ENCODE measurements at regions not wholly inside any gene's neighbourhood (a gene's known extent, or its start where the extent isn't known, plus 50 kb on each side); places are given as distances from the start of the nearest gene placed in this dataset.

DNA sequence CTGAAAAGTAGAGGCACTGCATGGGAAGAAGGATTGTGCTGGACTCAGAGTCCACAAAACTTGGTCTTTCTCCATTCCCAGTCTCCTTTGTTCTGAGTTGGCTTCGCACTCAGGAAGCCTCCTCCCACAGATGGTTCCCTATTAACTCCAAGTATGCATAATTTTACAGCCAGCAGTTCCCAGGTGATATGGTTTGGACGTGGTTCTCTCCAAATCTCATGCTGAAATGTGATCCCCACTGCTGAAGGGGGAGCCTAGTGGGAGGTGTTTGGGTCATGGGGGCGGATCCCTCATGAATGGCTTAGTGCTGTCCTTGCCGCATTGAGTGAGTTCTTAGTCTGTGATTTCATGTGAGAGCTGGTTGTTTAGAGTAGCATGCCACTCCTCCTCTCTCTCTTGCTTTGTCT, 86.6 kb downstream of the FEM1C start:
- DNase-seq (ENCODE audit: extremely low spot score): no peak
- H3K4me1 ChIP-seq: peaks cover 10 to 30% (median 12%) of the 10 kb centered on the region in 4 donors
- TF ChIP-seq POLR2AphosphoS5 (IDR thresholded peaks at IDR 0.05): no peak
- TF ChIP-seq, protein P1, sequence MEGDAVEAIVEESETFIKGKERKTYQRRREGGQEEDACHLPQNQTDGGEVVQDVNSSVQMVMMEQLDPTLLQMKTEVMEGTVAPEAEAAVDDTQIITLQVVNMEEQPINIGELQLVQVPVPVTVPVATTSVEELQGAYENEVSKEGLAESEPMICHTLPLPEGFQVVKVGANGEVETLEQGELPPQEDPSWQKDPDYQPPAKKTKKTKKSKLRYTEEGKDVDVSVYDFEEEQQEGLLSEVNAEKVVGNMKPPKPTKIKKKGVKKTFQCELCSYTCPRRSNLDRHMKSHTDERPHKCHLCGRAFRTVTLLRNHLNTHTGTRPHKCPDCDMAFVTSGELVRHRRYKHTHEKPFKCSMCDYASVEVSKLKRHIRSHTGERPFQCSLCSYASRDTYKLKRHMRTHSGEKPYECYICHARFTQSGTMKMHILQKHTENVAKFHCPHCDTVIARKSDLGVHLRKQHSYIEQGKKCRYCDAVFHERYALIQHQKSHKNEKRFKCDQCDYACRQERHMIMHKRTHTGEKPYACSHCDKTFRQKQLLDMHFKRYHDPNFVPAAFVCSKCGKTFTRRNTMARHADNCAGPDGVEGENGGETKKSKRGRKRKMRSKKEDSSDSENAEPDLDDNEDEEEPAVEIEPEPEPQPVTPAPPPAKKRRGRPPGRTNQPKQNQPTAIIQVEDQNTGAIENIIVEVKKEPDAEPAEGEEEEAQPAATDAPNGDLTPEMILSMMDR (IDR thresholded peaks at IDR 0.05): no peak
- no peak for TF ChIP-seq EP300 (IDR thresholded peaks at IDR 0.05)
- TF ChIP-seq POLR2A (IDR thresholded peaks at IDR 0.05; ENCODE audit: low read depth): no peak
- 70% methylated on average over 4 of the region's 4 CpGs for WGBS
- no peaks in the 10 kb centered on the region for H3K9me3 ChIP-seq
- H3K27me3 ChIP-seq: no peaks in the 10 kb centered on the region
- H3K4me3 ChIP-seq: no peak overlapping the region
- H3K36me3 ChIP-seq: no peaks in the 10 kb centered on the region
- no peak overlapping the region for H3K27ac ChIP-seq (replicated peaks in 1 of 4)
- intact Hi-C loops (cut with DNase I): no loop called here

DNA sequence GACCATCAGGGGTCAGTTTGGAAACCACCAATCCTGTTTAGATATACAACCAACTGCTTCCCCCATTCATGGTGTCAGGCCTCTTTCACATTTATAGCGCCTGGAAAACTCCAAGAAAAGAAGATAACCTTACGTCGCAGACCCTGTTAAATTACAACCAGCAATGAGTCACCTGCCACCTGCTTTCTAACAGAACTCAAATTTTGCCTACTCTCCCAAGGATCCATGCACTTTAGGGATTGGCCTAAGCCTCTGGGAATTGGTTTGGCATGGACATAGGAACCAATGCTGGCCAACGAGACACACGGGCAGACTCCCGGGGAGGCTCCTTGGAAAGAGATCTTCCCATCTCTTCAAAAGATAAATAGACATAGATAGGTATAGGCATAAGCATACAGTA, 87.0 kb downstream of the FEM1C start:
- WGBS: 77% methylated on average over 6 of the region's 6 CpGs
- TF ChIP-seq, protein P1 (IDR thresholded peaks at IDR 0.05): no peak
- intact Hi-C loops (cut with DNase I): no loop called here
- Histone ChIP-seq H3K4me3 (no peak overlapping the region), H3K27me3 (no peaks in the 10 kb centered on the region), H3K4me1 (peaks cover 10 to 30% (median 14%) of the 10 kb centered on the region in 4 donors), H3K36me3 (no peaks in the 10 kb centered on the region), H3K27ac (replicated peaks in 1 of 4) (no peak overlapping the region), H3K9me3 (no peaks in the 10 kb centered on the region)
- no peak for DNase-seq (ENCODE audit: extremely low spot score)

DNA sequence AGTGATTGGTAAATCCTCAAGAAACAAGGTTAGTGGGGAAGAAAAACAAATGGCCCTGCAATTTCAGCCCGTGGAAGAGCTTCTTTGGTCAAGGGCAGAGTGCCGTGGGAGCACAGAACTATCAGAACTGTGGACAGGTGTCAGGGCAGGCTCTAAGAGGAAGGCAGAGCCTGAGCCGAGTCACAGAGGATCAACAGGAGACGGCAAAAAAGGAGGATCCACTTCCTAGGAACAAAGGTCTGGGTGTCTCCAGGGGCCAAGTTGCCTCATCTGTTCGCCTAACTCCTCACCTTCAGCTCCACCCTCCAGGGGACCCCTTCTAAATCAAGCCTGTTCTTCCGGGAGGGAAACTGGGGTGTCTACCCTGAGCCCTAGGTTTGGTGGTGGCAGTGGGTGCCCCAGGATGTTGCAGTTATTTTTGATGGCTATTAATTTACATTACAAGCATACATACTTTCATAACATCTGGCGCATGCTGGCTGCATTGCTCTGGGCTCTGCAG, 88.0 kb downstream of the FEM1C start:
- TF ChIP-seq, protein P1 (IDR thresholded peaks at IDR 0.05): no peak
- TF ChIP-seq POLR2AphosphoS5 (IDR thresholded peaks at IDR 0.05) (no peak), POLR2A (IDR thresholded peaks at IDR 0.05; ENCODE audit: low read depth) (no peak), EP300 (IDR thresholded peaks at IDR 0.05) (no peak)
- intact Hi-C loops (cut with DNase I): no loop called here
- 87% methylated on average over 7 of the region's 7 CpGs for WGBS

GRCh38 chr5:115456056-115456455, 88.5 kb downstream of the FEM1C start:
- no peak overlapping the region for H3K27ac ChIP-seq (replicated peaks in 1 of 4)
- no peaks in the 10 kb centered on the region for H3K36me3 ChIP-seq
- DNase-seq (ENCODE audit: extremely low spot score): no peak
- H3K4me3 ChIP-seq: no peak overlapping the region
- no peak for TF ChIP-seq POLR2AphosphoS5 (IDR thresholded peaks at IDR 0.05)
- TF ChIP-seq, protein P1 (IDR thresholded peaks at IDR 0.05): no peak
- TF ChIP-seq EP300 (IDR thresholded peaks at IDR 0.05): no peak
- no peak for TF ChIP-seq POLR2A (IDR thresholded peaks at IDR 0.05; ENCODE audit: low read depth)
- H3K9me3 ChIP-seq: no peaks in the 10 kb centered on the region
- intact Hi-C loops (cut with DNase I): no loop called here
- H3K27me3 ChIP-seq: no peaks in the 10 kb centered on the region
- WGBS: 95% methylated on average over 4 of the region's 4 CpGs
- peaks cover 11 to 30% (median 16%) of the 10 kb centered on the region in 4 donors for H3K4me1 ChIP-seq

More for the DNA sequence above, 88.0 kb downstream of the FEM1C start:
- DNase-seq (ENCODE audit: extremely low spot score): no peak
- Histone ChIP-seq H3K4me1 (peaks cover 10 to 30% (median 15%) of the 10 kb centered on the region in 4 donors), H3K27ac (replicated peaks in 1 of 4) (no peak overlapping the region), H3K9me3 (no peaks in the 10 kb centered on the region), H3K27me3 (no peaks in the 10 kb centered on the region), H3K36me3 (no peaks in the 10 kb centered on the region), H3K4me3 (no peak overlapping the region)

DNA sequence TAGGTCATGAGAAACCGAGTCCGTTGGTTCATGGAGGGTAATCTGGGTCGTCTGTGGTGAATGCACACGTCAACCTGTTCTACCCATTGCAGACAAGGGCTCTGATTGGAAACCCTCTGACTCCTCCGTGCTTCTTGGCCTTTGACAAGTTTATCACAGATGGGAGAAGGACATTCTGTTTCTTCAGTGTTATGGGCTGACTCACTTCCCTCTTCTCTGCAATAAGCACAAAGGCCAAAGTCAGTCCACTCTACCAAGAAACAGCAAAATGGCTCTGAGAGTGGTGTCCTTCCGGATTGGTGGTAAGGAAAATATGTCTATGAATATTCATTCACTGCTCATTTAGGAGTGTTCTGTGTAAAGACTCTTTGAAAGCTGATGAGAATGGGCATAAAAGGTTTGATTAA, 89.3 kb downstream of the FEM1C start:
- intact Hi-C loops (cut with DNase I): no loop called here
- TF ChIP-seq, protein P1 (IDR thresholded peaks at IDR 0.05): no peak
- TF ChIP-seq POLR2AphosphoS5 (IDR thresholded peaks at IDR 0.05): peak in 1 of 2 donors; percentile 15
- WGBS: 82% methylated on average over 6 of the region's 6 CpGs
- Histone ChIP-seq H3K36me3 (no peaks in the 10 kb centered on the region), H3K9me3 (no peaks in the 10 kb centered on the region), H3K4me1 (peaks cover 14 to 33% (median 16%) of the 10 kb centered on the region in 4 donors), H3K27me3 (no peaks in the 10 kb centered on the region), H3K27ac (replicated peaks in 1 of 4) (no peak overlapping the region), H3K4me3 (no peak overlapping the region)
- DNase-seq (ENCODE audit: extremely low spot score): no peak
